ENCODE measurements at regions not wholly inside any gene's neighbourhood (a gene's known extent, or its start where the extent isn't known, plus 50 kb on each side); places are given as distances from the start of the nearest gene placed in this dataset.

DNA sequence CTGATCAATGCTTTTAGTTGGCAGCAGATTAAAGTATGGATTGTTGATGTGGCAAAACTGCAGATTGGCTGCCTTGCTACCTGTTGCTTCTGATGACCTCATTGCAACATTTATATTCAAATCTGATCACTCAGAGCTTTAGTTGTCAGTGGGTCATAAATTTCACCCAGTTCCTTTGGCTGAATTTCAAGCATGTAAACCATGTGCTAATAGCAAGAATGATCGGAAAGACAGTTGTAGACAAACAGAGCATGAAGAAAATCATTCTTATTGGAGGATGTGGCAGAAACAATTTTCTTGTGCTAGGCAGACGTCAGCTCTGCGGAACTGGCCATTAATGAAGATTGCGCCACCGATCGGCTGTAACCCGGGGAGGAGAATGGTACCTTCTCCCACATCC, 346.6 kb upstream of the EEF2KMT start:
- no peak for DNase-seq (ENCODE audit: low read depth)

DNA sequence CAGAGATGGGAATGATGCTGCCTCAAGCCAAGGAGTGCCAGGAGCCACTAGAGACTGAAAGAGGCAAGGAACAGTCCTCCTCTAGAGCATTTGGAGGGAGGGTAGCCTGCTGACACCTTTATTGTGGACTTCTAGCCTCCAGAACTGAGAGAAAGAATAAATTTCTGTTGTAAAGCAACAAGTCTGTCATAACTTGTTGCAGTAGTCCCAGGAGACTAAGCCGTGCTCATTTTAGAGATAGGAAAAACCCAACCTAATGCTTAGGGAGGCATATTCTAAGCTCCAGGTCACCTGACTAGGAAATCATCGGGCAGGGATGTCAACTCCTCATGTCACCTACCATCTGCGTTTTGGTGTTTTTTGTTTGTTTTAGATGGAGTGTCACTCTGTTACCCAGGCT, 345.4 kb upstream of the EEF2KMT start:
- DNase-seq (ENCODE audit: low read depth) = no peak

DNA sequence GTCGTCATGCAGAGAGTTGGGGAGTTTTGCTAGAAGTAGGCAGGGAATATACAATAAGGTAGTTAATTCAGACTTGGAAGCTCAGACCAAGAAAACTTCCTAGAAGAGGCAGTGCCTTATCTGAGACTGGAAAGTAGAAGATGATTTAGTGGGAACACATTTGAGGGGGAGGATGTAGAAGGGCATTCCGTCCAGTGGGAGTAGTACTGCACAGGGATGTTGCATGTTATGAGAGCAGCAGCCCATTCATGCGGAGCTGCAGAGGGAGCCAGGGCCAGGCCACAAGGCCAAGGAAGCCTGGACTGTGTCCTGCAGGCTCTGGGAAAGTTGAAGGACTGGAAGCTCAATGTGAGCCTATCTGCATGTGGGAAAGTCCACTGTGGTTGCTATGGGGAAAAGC, 344.5 kb upstream of the EEF2KMT start:
- DNase-seq (ENCODE audit: low read depth) = no peak

DNA sequence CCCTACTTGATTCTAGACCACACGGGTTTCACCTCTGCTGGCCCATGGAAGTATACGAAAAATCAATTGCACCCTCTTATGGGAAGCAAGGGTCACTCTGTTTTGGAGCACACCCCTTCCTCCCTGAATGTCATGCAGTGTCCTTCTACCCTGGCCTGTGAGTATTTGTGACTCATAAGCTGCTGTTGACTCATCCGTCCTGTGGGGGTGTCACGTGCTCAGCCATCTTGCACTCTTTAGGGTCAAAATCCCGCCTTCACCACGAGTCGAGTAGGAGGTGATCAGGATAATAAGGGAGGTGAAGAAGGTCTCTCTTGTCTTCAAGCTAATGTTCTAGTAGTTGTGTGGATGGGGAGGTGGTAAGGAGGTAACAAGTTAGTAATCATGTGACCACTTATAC, 341.0 kb upstream of the EEF2KMT start:
- DNase-seq (ENCODE audit: low read depth) = no peak

DNA sequence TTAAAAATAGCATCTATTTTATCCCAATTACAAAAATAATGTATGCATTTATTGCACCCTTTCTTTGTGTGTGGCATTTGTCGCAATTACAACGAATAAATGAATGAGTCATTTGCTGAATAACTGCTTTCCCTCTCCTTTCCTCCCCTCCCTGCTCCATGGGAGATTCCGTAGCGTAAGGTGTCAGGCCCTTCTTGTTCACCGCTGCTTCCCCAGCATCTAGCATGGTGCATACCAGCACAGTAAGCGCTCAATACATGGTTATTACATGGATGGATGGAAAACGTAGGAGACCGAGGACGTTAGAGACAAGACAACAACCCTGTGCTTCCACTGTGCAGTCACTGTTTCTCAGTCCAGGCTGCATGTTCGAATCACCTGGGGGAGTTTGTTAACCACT, 336.0 kb upstream of the EEF2KMT start:
- DNase-seq (ENCODE audit: low read depth) = no peak

DNA sequence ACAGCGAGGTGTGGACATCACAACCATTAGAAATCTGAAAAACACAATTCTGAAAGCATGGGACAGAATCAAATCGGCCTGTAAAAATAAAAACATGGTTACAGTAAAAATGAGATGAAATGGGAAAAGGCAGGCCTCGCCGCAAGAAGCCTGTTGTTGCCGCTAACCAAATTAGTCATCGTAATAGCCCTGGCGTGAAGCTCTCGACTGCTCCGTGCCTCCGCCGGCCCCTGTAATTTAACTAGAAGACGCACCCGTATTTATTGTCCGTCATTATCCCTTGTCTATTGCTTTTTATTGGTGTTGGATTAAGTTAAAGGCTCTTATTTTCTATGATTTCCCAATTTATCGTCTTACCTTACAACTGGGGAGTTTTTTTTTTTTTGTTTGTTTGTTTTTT, 334.6 kb upstream of the EEF2KMT start:
- DNase-seq (ENCODE audit: low read depth) = no peak

DNA sequence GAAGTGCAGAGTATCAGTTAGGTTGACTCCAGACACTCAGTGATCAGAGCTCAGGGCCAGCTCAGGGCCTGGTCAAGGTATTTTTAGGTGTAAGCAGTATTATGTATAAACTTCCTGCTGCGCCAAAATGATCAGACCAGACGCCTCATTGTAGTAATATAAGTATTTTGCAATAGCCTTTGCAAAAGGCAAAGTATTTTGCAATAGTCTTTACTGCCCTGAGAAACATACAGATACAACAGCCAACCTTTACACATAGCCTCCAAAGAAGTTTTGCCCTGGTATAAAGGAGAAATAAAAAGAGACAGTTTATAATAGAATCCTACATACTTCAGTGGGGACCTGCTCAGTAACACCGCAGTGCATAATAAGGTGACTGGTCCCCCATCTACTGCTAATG, 333.0 kb upstream of the EEF2KMT start:
- DNase-seq (ENCODE audit: low read depth) = no peak

DNA sequence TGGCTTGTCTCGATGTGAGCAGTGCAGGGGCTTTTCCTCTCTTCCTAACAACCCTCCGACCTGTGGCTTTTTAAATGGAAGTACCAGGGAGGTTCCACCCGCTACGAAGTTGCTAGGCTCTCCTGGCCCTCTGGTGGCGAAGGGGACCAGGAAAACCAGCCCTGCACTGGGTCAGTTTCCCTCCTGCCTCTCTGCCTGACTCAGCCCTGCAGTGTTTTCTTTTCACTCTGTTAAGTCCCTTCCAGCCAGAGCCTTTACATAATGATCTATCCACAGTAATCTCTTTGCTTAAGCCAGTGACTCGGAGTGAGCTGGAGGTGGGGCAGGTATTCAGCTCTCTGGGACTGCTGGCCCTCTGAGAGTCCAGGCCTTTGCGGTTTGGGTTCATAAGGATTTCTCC, 331.3 kb upstream of the EEF2KMT start:
- no peak for DNase-seq (ENCODE audit: low read depth)

DNA sequence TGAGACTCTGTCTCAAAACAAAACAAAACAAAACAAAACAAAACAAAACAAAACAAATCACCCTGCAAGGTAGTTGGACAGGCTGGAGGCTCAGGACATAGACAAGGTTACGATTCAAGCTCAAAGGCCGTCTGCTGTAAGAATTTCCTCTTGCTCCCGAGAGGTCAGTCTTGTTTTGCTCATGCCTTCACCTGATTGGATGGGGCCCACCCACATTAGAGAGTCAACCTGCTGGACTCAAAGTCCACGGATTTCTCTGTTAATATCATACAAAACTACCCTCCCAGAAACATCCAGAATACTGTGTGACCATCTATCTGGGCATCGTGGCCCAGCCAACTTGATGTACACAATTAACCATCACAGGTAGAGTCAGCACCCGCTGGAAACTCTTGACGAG, 330.0 kb upstream of the EEF2KMT start:
- no peak for DNase-seq (ENCODE audit: low read depth)

DNA sequence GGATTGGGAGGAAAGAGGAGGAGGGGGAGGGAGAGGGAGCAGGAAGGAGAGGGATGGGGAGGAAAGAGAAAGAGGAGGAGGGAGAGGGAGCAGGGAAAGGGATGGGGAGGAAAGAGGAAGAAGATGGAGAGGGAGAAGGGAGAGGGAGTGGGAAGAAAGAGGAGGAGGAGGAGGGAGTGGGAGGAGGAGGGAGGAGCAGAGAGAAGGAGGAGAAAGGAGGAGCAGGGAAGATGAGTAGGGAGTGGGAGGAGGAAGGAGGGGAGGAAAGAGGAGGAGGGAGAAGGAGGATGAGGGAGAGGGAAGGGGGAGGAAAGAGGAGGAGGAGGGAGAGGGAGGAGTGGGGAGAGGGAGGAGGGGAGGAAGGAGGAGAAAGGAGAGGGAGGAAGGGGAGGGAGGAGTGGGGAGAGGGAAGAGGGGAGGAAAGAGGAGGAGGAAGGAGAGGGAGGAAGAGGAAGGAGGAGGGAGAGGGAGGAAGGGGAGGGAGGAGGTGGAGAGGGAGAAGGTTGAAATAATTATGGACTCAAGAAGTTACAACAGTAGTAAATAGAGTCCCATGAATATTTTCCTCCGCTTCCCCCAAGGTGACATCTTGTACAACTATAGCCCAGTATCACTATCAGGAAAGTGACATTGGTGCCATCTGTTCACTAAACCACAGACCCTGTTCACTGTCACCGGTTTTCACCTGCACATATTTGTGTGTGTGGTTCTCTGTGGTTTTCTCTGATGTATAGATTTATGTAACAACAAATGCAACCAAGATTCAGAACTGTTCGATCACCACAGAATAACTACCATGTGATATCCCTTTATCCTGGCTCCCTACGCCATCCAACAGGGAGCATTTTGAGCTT, 325.3 kb upstream of the EEF2KMT start:
- DNase-seq (ENCODE audit: low read depth) = no peak

DNA sequence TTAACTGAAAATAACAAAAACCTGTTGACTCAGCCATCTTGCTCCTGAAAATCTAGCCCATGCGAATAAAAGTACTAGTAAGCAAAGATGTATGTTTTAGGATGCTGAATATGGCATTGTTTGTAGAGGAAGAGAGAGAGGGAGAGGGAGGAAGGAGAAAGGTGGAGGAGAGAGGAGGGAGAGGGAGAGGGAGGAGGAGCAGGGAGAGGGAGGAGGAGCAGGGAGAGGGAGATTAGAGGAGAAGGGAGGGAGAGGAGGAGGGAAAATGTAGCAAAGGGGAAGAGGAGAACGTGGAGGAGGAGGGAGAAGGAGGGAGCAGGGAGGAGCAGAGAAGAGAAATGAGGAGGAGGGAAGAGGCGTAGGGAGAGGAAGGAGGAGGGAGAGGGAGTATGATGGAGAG, 324.5 kb upstream of the EEF2KMT start:
- DNase-seq (ENCODE audit: low read depth) = no peak

DNA sequence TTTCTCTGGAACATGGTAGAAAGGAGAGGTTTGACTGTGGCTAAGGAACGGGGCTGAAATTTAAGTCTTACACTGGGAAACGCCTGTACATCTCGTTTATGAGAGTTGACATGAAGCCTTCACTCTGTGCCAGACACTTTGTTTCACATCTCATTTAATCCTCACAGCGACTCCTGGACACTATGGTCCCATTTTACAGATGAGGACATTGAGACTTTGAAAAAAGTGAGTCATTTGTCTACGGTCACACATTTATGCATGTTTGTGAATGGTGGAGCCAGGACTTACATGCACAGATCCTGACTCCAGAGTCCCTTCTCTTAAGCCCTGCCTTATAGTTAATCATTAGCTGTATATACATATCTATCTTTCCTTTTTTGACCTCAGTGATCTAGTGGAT, 318.4 kb upstream of the EEF2KMT start:
- no peak for DNase-seq (ENCODE audit: low read depth)

DNA sequence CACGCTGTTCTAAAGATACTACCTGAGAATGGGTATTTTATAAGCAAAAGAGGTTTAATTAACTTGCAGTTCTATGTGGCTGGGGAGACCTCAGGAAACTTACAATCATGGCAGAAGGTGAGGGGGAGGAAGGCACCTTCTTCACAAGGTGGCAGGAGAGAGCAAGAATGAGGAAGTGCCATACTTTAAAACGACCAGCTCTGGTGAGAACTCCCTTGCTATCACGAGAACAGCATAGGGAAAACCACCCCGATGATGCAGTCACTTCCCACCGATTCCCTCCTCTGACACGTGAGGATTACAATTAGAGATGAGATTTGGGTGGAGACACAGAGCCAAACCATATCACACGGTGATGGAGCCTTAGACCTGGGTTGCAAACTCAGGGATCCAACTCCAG, 317.5 kb upstream of the EEF2KMT start:
- DNase-seq (ENCODE audit: low read depth) = no peak

DNA sequence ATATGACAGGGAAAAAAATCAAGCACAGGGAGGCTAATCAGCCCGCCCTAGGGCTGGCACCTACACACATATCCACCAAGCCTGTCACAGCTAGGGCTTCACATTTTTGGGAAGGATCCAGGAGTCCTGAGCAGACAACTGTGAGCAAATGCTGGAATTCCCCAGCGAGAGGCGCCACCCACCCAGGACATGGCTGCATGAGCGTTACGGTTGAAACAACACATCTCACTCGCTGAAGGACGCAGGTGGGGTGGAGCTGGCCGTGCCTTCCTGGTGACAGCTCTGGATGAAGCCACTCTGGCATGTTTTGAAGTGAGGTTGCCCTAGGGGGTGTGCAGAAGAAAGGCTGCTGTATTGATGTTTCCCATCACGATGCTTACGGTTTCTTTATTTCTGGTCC, 315.1 kb upstream of the EEF2KMT start:
- no peak for DNase-seq (ENCODE audit: low read depth)

DNA sequence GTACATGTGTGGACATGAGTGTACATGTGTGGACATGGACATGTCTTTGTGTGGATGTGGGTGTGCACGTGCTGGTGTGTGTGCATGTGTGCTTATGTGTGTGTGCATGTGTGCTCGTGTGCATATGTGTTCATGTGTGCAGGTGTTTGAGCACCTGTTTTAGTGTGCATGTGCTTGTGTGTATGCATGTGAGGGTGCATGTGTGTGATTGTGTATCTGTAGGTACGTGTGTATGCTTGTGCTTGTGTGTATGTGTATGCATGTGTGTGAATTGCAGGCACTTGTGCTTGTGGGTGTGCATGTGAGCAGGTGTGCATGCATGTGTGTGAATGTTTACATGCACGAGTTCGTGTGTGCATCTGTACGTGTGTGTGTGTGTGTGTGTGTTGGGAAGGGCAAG, 300.6 kb upstream of the EEF2KMT start:
- no peak for DNase-seq (ENCODE audit: low read depth)

DNA sequence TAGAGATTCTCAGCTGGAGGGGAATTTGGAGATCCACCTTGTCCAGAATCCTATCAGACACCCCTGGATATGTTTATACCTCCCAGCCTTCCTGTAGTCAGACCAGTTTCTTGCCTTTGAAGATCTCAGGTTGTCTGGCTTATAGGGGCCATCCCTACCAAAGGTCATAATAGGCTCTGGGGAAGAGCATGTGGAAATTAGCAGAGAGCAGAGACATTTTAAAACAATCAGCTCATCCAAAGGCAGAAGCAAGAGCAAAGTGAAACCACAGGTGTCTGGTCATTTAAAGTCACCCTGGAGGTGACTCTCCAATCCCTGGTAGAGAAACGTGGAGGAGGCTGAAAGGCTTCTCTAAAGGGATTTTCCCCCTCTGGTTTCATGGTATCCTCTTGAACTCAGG, 299.3 kb upstream of the EEF2KMT start:
- no peak for DNase-seq (ENCODE audit: low read depth)

DNA sequence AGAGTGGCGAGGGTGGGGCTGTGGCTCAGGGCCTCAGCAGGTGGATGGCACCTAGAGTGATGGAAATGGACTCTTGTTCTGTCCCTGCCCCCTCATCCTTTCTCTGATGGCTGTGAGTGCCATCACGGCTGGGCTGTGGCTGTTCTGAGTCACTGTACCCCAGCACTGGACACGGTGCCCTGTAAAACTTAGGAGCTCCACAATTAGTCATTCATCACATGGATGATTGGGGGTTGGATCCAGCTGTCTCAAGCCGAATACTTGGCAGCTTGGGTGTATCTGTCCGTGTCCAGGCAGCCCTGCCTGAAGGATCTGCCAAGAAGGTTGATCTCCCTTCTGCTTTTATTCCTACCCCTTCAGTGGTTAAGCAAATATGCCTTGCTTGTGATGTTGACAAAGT, 295.5 kb upstream of the EEF2KMT start:
- no peak for DNase-seq (ENCODE audit: low read depth)

DNA sequence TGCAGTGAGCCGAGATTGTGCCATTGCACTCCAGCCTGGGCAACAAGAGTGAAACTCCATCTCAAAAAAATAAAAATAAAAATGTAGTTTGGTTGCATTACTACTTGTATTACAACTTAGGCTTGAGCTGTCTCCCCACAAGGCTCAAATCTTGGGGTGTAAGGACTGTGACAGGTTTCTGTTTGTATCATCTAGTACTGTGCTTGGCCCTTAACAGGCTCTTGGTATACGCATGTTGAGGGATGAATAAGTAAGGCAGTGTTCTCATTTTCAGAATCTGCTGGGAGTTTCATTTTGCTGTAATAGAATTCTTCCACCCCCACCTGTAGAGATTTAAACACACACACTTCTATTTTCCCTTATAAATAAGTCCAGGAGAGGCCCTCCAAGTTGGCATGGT, 289.4 kb upstream of the EEF2KMT start:
- no peak for DNase-seq (ENCODE audit: low read depth)

DNA sequence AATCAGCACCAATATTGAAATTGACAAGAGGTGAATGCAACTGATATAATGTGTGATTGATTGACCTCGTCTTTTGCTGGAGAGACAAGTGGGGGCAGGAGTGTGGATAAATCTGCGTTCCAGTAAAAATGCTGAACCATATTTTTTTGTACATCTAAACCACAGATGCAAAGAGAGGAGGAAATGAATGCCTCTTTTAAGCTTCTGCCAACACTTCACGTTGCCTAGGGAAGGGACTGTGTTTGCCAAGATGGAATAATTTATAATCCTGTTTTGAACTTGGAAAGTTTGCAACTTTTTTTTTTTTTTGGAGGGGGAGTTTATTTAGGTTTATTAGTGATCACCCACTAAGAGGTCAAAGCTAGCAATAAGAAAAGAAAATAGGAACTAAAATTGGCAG, 288.2 kb upstream of the EEF2KMT start:
- no peak for DNase-seq (ENCODE audit: low read depth)

DNA sequence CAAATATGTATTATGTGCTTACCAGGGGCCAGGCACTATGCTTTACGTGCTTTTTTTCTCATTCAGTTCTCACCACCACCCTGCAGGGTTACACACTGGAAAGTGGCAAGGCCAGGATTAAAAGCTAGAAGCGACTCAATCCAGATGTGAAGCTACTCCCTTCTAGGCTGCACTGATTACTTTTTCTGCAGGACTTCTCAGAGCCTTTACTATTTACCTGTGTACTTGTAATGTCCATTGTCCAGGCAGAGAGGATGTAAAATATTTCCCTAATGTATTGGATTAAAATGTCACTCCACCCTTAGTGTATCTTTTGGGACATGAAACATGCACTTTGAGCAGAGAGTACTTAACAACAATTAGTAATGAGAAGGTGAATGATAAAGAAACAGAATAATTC, 287.5 kb upstream of the EEF2KMT start:
- no peak for DNase-seq (ENCODE audit: low read depth)

DNA sequence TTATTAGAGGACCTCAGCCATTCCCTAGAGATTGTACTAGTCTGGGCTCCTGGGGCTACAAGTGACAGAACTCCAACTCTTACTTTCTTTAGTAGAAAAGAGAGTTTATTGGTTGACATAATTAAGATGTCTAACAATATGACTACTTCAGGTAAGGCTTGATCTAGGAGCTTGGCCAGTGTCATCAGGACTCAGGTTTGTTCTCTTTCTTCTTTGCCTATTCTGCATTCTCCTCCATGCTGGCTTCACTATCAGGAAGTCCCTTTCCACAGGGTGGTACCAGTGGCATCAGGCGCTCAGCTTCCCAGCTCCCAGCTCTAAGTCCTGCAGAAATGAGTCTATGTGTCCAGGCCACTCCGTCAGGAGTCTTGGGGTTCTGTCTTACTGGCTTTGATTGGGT, 286.1 kb upstream of the EEF2KMT start:
- DNase-seq (ENCODE audit: low read depth) = no peak

DNA sequence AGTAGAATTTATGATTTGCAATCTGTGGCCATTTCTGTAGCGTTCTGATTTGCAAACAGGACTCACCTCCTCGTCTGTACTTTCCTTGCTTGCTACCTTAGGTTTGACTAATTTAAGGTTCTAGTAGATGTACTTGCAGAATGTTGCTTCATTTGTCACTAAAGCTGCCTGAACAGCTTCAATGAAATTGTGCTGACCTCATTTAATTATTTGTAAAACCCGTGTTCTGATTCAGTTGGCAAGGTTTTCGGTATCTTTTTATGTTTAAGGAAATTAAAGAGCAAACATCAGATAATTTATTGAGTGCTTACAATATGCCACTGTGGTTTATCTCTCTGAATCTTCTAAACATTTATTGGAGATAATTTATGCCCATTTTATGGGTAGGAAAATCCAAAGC, 284.9 kb upstream of the EEF2KMT start:
- no peak for DNase-seq (ENCODE audit: low read depth)

DNA sequence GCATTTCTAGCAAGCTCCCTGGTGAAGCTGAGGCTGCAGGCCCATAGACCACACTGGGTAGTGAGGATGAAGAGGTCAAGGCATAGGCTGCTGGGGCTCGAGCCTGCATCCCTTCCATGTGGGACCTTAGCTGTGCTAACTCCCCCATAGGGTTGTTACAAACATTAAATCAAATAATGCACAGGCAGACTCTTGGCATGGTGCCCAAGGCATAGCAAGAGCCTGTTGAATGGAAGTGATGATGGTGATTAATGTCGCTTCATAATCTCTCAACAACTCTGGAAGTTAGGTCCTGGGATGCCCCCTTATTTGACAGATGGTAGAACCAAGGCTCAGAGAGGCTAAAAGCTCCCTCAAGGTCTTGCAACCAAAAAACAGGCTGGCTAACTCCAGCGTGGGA, 283.9 kb upstream of the EEF2KMT start:
- DNase-seq (ENCODE audit: low read depth) = no peak

DNA sequence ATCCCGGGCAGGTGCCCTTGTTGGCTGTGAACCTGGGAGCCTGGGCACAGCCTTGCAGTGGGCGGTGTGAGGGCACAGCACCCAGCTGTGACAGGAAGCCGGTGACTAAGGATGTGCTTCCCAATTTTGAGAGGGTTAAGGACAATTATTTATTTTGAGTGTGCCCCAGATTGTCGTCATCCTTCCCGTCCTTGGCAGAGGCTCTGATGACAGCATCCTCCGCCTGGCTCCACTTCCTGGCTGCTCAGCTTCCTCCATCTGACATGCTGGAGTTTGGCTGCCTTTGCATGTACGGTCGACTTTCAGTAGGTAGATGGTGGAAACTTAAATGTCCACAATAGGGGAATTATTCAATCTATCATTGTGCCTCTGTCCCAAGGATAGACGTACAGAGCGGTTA, 282.4 kb upstream of the EEF2KMT start:
- no peak for DNase-seq (ENCODE audit: low read depth)

Data from Daoy (cell line).